ENCODE measurements at regions not wholly inside any gene's neighbourhood (a gene's known extent, or its start where the extent isn't known, plus 50 kb on each side); places are given as distances from the start of the nearest gene placed in this dataset.

DNA sequence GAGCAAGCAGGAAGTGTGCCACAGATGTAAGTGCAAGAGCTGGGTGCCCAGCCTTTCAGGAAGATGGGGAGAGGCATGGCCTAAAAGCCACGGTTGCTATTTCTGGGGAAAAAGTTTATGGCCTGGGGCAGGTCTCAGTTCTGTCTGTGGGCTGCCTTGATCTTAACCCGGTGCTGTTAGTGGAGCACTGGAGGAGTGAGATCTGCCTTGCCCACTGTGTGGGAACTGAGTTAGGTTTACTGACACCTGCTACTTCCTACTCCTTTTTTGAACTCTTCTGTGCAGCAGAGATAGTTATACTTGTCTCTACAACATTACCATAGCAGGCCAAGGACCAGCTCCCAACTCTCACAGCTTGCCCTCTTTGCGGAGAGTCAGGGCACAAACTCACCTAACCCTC is 76.5 kb downstream of the ITM2A start:
- Mint-ChIP-seq H3K36me3 (ENCODE audit: low read depth) (no peaks in the 10 kb centered on the region), H3K27ac (no peak overlapping the region), H3K4me1 (peaks cover 16% of the 10 kb centered on the region), H3K27me3 (ENCODE audit: insufficient read depth, low read depth, poor library complexity) (peaks cover 4% of the 10 kb centered on the region), H3K9me3 (no peaks in the 10 kb centered on the region), H3K4me3 (no peak overlapping the region)
- Histone ChIP-seq H3K9me2 (ENCODE audit: insufficient read depth) (no peaks in the 10 kb centered on the region), H3K36me3 (ENCODE audit: insufficient read depth) (no peaks in the 10 kb centered on the region), H3K4me3 (no peak overlapping the region), H3K4me2 (no peak overlapping the region), H3K27ac (ENCODE audit: low read depth) (no peak overlapping the region), H3K27me3 (ENCODE audit: insufficient read depth) (no peaks in the 10 kb centered on the region), H3F3A (replicated peaks; ENCODE audit: low read depth) (no peaks in the 10 kb centered on the region), H3K79me2 (replicated peaks; ENCODE audit: insufficient read depth) (no peaks in the 10 kb centered on the region), H4K20me1 (replicated peaks; ENCODE audit: insufficient read depth) (no peaks in the 10 kb centered on the region), H3K4me1 (ENCODE audit: insufficient read depth) (no peaks in the 10 kb centered on the region), H2AFZ (no peak overlapping the region)
- DNase-seq (ENCODE audit: low spot score) (no peak), ATAC-seq (no peak)
- TF ChIP-seq, protein P1, sequence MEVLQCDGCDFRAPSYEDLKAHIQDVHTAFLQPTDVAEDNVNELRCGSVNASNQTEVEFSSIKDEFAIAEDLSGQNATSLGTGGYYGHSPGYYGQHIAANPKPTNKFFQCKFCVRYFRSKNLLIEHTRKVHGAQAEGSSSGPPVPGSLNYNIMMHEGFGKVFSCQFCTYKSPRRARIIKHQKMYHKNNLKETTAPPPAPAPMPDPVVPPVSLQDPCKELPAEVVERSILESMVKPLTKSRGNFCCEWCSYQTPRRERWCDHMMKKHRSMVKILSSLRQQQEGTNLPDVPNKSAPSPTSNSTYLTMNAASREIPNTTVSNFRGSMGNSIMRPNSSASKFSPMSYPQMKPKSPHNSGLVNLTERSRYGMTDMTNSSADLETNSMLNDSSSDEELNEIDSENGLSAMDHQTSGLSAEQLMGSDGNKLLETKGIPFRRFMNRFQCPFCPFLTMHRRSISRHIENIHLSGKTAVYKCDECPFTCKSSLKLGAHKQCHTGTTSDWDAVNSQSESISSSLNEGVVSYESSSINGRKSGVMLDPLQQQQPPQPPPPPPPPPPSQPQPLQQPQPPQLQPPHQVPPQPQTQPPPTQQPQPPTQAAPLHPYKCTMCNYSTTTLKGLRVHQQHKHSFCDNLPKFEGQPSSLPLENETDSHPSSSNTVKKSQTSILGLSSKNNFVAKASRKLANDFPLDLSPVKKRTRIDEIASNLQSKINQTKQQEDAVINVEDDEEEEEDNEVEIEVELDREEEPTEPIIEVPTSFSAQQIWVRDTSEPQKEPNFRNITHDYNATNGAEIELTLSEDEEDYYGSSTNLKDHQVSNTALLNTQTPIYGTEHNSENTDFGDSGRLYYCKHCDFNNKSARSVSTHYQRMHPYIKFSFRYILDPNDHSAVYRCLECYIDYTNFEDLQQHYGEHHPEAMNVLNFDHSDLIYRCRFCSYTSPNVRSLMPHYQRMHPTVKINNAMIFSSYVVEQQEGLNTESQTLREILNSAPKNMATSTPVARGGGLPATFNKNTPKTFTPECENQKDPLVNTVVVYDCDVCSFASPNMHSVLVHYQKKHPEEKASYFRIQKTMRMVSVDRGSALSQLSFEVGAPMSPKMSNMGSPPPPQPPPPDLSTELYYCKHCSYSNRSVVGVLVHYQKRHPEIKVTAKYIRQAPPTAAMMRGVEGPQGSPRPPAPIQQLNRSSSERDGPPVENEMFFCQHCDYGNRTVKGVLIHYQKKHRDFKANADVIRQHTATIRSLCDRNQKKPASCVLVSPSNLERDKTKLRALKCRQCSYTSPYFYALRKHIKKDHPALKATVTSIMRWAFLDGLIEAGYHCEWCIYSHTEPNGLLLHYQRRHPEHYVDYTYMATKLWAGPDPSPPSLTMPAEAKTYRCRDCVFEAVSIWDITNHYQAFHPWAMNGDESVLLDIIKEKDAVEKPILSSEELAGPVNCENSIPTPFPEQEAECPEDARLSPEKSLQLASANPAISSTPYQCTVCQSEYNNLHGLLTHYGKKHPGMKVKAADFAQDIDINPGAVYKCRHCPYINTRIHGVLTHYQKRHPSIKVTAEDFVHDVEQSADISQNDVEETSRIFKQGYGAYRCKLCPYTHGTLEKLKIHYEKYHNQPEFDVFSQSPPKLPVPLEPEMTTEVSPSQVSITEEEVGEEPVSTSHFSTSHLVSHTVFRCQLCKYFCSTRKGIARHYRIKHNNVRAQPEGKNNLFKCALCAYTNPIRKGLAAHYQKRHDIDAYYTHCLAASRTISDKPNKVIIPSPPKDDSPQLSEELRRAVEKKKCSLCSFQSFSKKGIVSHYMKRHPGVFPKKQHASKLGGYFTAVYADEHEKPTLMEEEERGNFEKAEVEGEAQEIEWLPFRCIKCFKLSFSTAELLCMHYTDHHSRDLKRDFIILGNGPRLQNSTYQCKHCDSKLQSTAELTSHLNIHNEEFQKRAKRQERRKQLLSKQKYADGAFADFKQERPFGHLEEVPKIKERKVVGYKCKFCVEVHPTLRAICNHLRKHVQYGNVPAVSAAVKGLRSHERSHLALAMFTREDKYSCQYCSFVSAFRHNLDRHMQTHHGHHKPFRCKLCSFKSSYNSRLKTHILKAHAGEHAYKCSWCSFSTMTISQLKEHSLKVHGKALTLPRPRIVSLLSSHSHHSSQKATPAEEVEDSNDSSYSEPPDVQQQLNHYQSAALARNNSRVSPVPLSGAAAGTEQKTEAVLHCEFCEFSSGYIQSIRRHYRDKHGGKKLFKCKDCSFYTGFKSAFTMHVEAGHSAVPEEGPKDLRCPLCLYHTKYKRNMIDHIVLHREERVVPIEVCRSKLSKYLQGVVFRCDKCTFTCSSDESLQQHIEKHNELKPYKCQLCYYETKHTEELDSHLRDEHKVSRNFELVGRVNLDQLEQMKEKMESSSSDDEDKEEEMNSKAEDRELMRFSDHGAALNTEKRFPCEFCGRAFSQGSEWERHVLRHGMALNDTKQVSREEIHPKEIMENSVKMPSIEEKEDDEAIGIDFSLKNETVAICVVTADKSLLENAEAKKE (CRISPR knock-in tag; IDR thresholded peaks at IDR 0.05): no peak
- TF ChIP-seq ZNF331 (CRISPR knock-in tag; IDR thresholded peaks at IDR 0.05; ENCODE audit: low read depth): no peak
- TF ChIP-seq, protein P2, sequence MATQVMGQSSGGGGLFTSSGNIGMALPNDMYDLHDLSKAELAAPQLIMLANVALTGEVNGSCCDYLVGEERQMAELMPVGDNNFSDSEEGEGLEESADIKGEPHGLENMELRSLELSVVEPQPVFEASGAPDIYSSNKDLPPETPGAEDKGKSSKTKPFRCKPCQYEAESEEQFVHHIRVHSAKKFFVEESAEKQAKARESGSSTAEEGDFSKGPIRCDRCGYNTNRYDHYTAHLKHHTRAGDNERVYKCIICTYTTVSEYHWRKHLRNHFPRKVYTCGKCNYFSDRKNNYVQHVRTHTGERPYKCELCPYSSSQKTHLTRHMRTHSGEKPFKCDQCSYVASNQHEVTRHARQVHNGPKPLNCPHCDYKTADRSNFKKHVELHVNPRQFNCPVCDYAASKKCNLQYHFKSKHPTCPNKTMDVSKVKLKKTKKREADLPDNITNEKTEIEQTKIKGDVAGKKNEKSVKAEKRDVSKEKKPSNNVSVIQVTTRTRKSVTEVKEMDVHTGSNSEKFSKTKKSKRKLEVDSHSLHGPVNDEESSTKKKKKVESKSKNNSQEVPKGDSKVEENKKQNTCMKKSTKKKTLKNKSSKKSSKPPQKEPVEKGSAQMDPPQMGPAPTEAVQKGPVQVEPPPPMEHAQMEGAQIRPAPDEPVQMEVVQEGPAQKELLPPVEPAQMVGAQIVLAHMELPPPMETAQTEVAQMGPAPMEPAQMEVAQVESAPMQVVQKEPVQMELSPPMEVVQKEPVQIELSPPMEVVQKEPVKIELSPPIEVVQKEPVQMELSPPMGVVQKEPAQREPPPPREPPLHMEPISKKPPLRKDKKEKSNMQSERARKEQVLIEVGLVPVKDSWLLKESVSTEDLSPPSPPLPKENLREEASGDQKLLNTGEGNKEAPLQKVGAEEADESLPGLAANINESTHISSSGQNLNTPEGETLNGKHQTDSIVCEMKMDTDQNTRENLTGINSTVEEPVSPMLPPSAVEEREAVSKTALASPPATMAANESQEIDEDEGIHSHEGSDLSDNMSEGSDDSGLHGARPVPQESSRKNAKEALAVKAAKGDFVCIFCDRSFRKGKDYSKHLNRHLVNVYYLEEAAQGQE (IDR thresholded peaks at IDR 0.05; ENCODE audit: unreplicated experiment): no peak
- no peak for TF ChIP-seq NANOG (IDR thresholded peaks at IDR 0.05; ENCODE audit: borderline replicate concordance)
- TF ChIP-seq EZH2phosphoT487 (IDR thresholded peaks at IDR 0.05; ENCODE audit: unreplicated experiment): no peak
- no peak for TF ChIP-seq EZH2 (IDR thresholded peaks at IDR 0.05; ENCODE audit: low read depth, unreplicated experiment)
- TF ChIP-seq, protein P3, sequence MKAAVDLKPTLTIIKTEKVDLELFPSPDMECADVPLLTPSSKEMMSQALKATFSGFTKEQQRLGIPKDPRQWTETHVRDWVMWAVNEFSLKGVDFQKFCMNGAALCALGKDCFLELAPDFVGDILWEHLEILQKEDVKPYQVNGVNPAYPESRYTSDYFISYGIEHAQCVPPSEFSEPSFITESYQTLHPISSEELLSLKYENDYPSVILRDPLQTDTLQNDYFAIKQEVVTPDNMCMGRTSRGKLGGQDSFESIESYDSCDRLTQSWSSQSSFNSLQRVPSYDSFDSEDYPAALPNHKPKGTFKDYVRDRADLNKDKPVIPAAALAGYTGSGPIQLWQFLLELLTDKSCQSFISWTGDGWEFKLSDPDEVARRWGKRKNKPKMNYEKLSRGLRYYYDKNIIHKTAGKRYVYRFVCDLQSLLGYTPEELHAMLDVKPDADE (IDR thresholded peaks at IDR 0.05): no peak
- TF ChIP-seq CREB1 (CRISPR knock-in tag; IDR thresholded peaks at IDR 0.05; ENCODE audit: low read depth): no peak
- no peak for TF ChIP-seq JUNB (IDR thresholded peaks at IDR 0.05; ENCODE audit: unreplicated experiment)
- no peak for TF ChIP-seq STAT1 (IDR thresholded peaks at IDR 0.05; ENCODE audit: unreplicated experiment)
- TF ChIP-seq POLR2AphosphoS5 (IDR thresholded peaks at IDR 0.05; ENCODE audit: low read depth): no peak
